ENCODE measurements at regions not wholly inside any gene's neighbourhood (a gene's known extent, or its start where the extent isn't known, plus 50 kb on each side); places are given as distances from the start of the nearest gene placed in this dataset.

- 0 out of 4 replicates have a peak, but pooled peaks of 1 of the 2 experiments have one; percentile 10 for TF ChIP-seq CTCF (conservative IDR thresholded peaks at IDR 0.05; ENCODE audit: low read depth in 2 of 2)
- no peak for TF ChIP-seq CREB1 (CRISPR knock-in tag; IDR thresholded peaks at IDR 0.05; ENCODE audit: low read depth)
- TF ChIP-seq REST (IDR thresholded peaks at IDR 0.05; ENCODE audit: unreplicated experiment): no peak
- no peak for TF ChIP-seq ZNF331 (CRISPR knock-in tag; IDR thresholded peaks at IDR 0.05; ENCODE audit: low read depth)
- no peak for TF ChIP-seq EZH2 (IDR thresholded peaks at IDR 0.05; ENCODE audit: low read depth, unreplicated experiment)
- TF ChIP-seq JUNB (IDR thresholded peaks at IDR 0.05; ENCODE audit: unreplicated experiment): no peak
- TF ChIP-seq POLR2AphosphoS5 (IDR thresholded peaks at IDR 0.05; ENCODE audit: low read depth): no peak
- TF ChIP-seq EZH2phosphoT487 (IDR thresholded peaks at IDR 0.05; ENCODE audit: unreplicated experiment): no peak
- no peak for TF ChIP-seq NANOG (IDR thresholded peaks at IDR 0.05; ENCODE audit: borderline replicate concordance)
- no peak for TF ChIP-seq ETS1 (IDR thresholded peaks at IDR 0.05)
- no peak for TF ChIP-seq STAT1 (IDR thresholded peaks at IDR 0.05; ENCODE audit: unreplicated experiment)
Observed at GRCh38 chr6:169982461-169983386, 231.3 kb downstream of the ERMARD start.

Measured in GM23338 (cell line).